K562 (cell line): ENCODE measurements at regions not wholly inside any gene's neighbourhood (a gene's known extent, or its start where the extent isn't known, plus 50 kb on each side); places are given as distances from the start of the nearest gene placed in this dataset.

ENCODE experiments used
- ATF7 ChIP-seq: fragments of 450-650 bp; IDR thresholded peaks from 2 replicates; pipeline ENCODE4 v1.7.1; 2014; ENCODE audit warnings: mild to moderate bottlenecking, moderate library complexity
- CBX5 ChIP-seq: IDR thresholded peaks from 2 replicates; pipeline ENCODE4 v1.6.1; 2014; ENCODE audit warnings: low read depth, borderline replicate concordance
- HDAC3 ChIP-seq: fragments of 450-650 bp; IDR thresholded peaks from 2 replicates; pipeline ENCODE4 v1.6.1; 2018; ENCODE audit warnings: borderline replicate concordance, mild to moderate bottlenecking, moderate library complexity; ENCODE audit not compliant: partially characterized antibody
- ILK ChIP-seq: fragments of 450-650 bp; IDR thresholded peaks from 2 replicates; pipeline ENCODE4 v1.6.1; 2016; ENCODE audit warnings: missing genetic modification characterization, low read depth, mild to moderate bottlenecking, missing compliant biosample characterization, moderate library complexity, borderline replicate concordance
- MTA3 ChIP-seq: fragments of 450-650 bp; formaldehyde crosslinking; IDR thresholded peaks from 2 replicates; pipeline ENCODE4 v1.6.1; 2017; ENCODE audit warnings: mild to moderate bottlenecking, borderline replicate concordance
- NRF1 ChIP-seq, 2 experiments: fragments of 450-650 bp; IDR thresholded peaks in 1 of 2; conservative IDR thresholded peaks in 1 of 2; 2 replicates each; pipeline ENCODE4 v1.6.1; 2014; ENCODE audit warnings: mild to moderate bottlenecking in 2 of 2
- PHF20 ChIP-seq: fragments of 450-650 bp; IDR thresholded peaks from 2 replicates; pipeline ENCODE4 v1.6.1; 2018; ENCODE audit not compliant: partially characterized antibody
- PML ChIP-seq: IDR thresholded peaks from 2 replicates; pipeline ENCODE4 v1.6.1; 2012; ENCODE audit warnings: low read length, inconsistent platforms
- POLR3G ChIP-seq: IDR thresholded peaks from 2 replicates; pipeline ENCODE4 v1.6.1; 2011; ENCODE audit not compliant: insufficient read length, insufficient replicate concordance; ENCODE audit errors: extremely low read depth
- RBM15 ChIP-seq: fragments of 200-400 bp; formaldehyde crosslinking; IDR thresholded peaks from 2 replicates; pipeline ENCODE4 v1.6.1; 2018; ENCODE audit warnings: mild to moderate bottlenecking, low read length, moderate library complexity; ENCODE audit not compliant: insufficient read depth
- SAFB ChIP-seq: fragments of 200-400 bp; formaldehyde crosslinking; IDR thresholded peaks from 2 replicates; pipeline ENCODE4 v1.6.1; 2017; ENCODE audit warnings: low read depth, low read length, borderline replicate concordance
- TAF1 ChIP-seq: IDR thresholded peaks from 2 replicates; pipeline ENCODE4 v1.6.1; 2011; ENCODE audit warnings: mild to moderate bottlenecking, low read length, moderate library complexity; ENCODE audit not compliant: insufficient read depth, control insufficient read depth, severe bottlenecking; ENCODE audit errors: extremely low read depth
- XRCC4 ChIP-seq: IDR thresholded peaks from one replicate; pipeline ENCODE4 v1.6.1; 2011; ENCODE audit not compliant: insufficient read depth, insufficient read length; ENCODE audit errors: extremely low read depth
- ZBED1 ChIP-seq: IDR thresholded peaks from 2 replicates; pipeline ENCODE4 v1.6.1; 2014
- ZBTB17 ChIP-seq: fragments of 450-650 bp; formaldehyde crosslinking; IDR thresholded peaks from 2 replicates; pipeline ENCODE4 v1.4.0; 2020; ENCODE audit warnings: mild to moderate bottlenecking
- ZNF12 ChIP-seq: sonication (generic); formaldehyde crosslinking; IDR thresholded peaks from 2 replicates; pipeline ENCODE4 v1.4.0; 2020; ENCODE audit warnings: mild to moderate bottlenecking, missing genetic modification reagents
- TF ChIP-seq, protein P1 (sequence below): fragments of 150-350 bp; IDR thresholded peaks from 2 replicates; pipeline ENCODE4 v1.6.1; 2014; ENCODE audit warnings: low read depth, mild to moderate bottlenecking, low read length, borderline replicate concordance
- TF ChIP-seq, protein P2 (sequence below), 3 experiments: IDR thresholded peaks in 2 of 3; conservative IDR thresholded peaks in 1 of 3; 2 replicates each; pipeline ENCODE4 v1.5.1; 2011 to 2012; ENCODE audit warnings: low read length in 3 of 3, mild to moderate bottlenecking in 3 of 3, control low read depth in 2 of 3, improper control_type of control experiment in 1 of 3, inconsistent platforms in 1 of 3, low read depth in 1 of 3, mixed read lengths in 1 of 3, moderate library complexity in 1 of 3; ENCODE audit not compliant: insufficient read depth in 2 of 3
- TF ChIP-seq, protein P3 (sequence below): conservative IDR thresholded peaks from 2 replicates; pipeline ENCODE4 v1.6.1; 2011; ENCODE audit warnings: low read depth, mild to moderate bottlenecking, low read length; ENCODE audit not compliant: control insufficient read depth

DNA sequence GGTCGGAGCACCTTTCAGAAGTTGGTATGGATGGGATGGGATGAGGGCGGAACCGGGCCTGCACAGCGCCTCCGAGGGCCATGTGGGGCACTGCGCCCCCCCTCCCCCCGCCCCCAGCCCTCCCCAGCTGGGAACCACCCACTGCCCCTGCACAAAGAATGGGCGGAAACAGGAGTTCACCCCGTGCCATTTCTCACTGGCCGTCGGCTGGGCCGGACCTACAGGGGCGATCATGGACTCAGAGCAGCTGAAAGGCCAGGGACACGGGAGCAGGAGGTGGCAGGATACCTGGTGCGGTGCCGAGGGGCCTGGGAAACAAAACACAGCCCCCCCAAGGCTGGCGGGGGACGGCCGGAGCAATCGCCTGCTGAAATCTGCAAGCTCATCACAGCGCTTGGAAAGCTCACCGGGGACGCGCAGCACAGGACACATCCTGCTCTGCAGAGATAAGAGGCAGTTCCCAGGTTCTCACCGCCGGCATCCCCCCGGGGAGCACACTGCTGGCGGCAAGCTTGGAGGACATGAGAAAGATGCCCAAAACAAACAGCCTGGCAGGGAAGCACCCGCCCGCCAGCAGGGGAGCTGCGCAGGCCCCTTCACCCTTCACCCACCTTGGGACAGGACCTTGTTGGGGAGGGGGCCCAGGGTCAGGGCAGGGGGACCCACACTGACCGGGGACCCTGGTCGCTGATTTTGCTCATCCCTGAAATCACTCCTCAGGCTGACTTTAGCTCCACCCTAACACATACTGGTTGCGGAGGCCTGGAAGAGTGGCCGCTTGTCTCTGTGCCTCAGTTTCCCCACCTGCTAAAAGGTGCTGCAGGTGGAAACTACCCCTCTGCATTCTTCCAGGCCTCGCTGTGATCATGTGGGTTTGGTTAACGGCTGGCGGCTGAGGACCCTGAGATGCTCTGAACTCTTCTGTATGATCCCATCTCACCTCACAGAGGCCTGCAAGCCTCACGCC lies 263.9 kb downstream of the C16orf95 start (continued):
- TF ChIP-seq, protein P1, sequence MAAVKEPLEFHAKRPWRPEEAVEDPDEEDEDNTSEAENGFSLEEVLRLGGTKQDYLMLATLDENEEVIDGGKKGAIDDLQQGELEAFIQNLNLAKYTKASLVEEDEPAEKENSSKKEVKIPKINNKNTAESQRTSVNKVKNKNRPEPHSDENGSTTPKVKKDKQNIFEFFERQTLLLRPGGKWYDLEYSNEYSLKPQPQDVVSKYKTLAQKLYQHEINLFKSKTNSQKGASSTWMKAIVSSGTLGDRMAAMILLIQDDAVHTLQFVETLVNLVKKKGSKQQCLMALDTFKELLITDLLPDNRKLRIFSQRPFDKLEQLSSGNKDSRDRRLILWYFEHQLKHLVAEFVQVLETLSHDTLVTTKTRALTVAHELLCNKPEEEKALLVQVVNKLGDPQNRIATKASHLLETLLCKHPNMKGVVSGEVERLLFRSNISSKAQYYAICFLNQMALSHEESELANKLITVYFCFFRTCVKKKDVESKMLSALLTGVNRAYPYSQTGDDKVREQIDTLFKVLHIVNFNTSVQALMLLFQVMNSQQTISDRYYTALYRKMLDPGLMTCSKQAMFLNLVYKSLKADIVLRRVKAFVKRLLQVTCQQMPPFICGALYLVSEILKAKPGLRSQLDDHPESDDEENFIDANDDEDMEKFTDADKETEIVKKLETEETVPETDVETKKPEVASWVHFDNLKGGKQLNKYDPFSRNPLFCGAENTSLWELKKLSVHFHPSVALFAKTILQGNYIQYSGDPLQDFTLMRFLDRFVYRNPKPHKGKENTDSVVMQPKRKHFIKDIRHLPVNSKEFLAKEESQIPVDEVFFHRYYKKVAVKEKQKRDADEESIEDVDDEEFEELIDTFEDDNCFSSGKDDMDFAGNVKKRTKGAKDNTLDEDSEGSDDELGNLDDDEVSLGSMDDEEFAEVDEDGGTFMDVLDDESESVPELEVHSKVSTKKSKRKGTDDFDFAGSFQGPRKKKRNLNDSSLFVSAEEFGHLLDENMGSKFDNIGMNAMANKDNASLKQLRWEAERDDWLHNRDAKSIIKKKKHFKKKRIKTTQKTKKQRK = no peak
- TF ChIP-seq PML (0 out of 2 replicates have a peak, but pooled peaks have one; percentile 40), POLR3G (no peak), XRCC4 (no peak), ZBTB17 (CRISPR knock-in tag) (no peak), TAF1 (no peak), ZBED1 (no peak), SAFB (no peak), ATF7 (peak; percentile 40; the same call in 1 of the 2 replicates), NRF1 (conservative IDR thresholded peaks at IDR 0.05 in 1 of 2, IDR thresholded peaks at IDR 0.05 in 1 of 2) (peak; percentile 55 to 63), ZNF12 (CRISPR knock-in tag) (no peak), CBX5 (peak; percentile 75; the same call in 1 of the 2 replicates), ILK (no peak), MTA3 (peak; percentile 71; the same call in 1 of the 2 replicates), PHF20 (no peak), HDAC3 (peak; percentile 62), RBM15 (no peak)
- TF ChIP-seq, protein P2, sequence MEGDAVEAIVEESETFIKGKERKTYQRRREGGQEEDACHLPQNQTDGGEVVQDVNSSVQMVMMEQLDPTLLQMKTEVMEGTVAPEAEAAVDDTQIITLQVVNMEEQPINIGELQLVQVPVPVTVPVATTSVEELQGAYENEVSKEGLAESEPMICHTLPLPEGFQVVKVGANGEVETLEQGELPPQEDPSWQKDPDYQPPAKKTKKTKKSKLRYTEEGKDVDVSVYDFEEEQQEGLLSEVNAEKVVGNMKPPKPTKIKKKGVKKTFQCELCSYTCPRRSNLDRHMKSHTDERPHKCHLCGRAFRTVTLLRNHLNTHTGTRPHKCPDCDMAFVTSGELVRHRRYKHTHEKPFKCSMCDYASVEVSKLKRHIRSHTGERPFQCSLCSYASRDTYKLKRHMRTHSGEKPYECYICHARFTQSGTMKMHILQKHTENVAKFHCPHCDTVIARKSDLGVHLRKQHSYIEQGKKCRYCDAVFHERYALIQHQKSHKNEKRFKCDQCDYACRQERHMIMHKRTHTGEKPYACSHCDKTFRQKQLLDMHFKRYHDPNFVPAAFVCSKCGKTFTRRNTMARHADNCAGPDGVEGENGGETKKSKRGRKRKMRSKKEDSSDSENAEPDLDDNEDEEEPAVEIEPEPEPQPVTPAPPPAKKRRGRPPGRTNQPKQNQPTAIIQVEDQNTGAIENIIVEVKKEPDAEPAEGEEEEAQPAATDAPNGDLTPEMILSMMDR (IDR thresholded peaks at IDR 0.05 in 2 of 3, conservative IDR thresholded peaks at IDR 0.05 in 1 of 3; ENCODE audit: insufficient read depth in 2 of 3, low read depth in 1 of 3, low read length in 3 of 3) = peak in 2 of 3 experiments; percentile 9 to 27; a peak in 1 of 6 replicates
- TF ChIP-seq, protein P3, sequence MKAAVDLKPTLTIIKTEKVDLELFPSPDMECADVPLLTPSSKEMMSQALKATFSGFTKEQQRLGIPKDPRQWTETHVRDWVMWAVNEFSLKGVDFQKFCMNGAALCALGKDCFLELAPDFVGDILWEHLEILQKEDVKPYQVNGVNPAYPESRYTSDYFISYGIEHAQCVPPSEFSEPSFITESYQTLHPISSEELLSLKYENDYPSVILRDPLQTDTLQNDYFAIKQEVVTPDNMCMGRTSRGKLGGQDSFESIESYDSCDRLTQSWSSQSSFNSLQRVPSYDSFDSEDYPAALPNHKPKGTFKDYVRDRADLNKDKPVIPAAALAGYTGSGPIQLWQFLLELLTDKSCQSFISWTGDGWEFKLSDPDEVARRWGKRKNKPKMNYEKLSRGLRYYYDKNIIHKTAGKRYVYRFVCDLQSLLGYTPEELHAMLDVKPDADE = 0 out of 2 replicates have a peak, but pooled peaks have one; percentile 33
